GM18508 (cell line): ENCODE measurements at regions not wholly inside any gene's neighbourhood (a gene's known extent, or its start where the extent isn't known, plus 50 kb on each side); places are given as distances from the start of the nearest gene placed in this dataset.
"Not testable (repeated sequence)": the region's sequence is repeated elsewhere in the genome, so short reads cannot be mapped to it uniquely, and the experiment has no call there.

Source experiments
- ATAC-seq: cut with Tn5 transposase; IDR thresholded peaks from one replicate; pipeline ENCODE4 v1.9.1; 2021; ENCODE audit warnings: moderate number of reproducible peaks; ENCODE audit not compliant: insufficient read depth, unreplicated experiment

GRCh38 chr4:148898139-148898538 is 455.9 kb upstream of the NR3C2 start:
- ATAC-seq = not testable (repeated sequence)

- no peak for ATAC-seq
These were observed 450.9 kb upstream of the NR3C2 start for GRCh38 chr4:148893095-148893494.

DNA sequence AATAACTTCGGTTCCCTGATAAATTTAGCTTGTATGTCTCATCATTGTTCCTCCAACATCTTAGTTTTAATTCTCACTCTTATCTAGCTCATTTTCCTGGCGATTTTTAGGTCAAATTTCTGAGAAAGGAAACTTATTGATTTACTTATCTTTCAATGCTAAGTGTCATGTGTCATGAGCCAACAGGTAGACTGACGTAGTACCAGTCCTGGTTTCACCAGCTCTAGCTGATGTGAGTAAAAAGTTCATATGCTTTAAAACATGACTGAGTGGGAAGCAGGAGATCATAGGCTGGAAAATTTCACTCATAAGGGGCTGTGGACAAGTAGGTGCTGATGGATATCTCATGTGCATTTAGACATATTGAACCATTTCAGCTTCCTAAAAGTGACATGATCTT is 441.7 kb upstream of the NR3C2 start:
- no peak for ATAC-seq

GRCh38 chr4:148883435-148883834 is 441.2 kb upstream of the NR3C2 start:
- no peak for ATAC-seq

DNA sequence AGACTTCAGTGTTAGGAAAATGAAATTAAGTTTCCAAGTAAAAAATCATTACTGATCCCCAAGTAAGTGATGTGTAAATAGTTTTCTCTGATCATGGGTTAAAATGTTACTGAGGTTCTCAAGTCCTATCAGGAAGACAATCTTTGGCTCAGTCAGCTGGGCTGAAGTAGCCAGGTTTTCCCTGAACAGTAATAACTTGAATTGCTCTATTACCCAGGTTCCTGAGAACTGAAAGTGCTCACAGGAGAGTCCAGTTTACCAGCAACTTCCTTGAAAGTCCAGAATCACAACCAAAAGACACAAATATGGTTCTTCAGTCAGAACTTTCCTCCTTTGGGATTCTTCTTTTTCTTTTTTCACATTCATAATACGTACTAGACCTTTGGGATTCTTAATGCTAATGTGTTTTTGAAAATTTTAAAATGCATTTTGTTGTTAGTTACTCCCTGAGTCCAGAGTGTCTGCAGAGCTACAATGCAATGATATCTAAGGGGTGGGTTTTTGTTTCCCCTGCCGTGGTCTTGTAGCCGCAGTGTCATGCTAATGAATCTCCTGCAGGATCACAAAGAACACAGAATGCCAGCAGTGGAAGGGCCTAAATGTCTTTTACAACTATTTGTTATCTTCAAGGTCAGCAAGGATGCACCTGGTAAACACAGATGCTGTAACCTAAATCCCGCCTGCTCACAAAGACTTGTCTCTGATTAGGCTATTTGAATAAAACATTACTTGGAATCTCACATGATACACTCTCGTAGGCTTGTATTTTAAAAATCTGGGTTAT is 439.8 kb upstream of the NR3C2 start:
- ATAC-seq = no peak

- ATAC-seq = no peak
These were observed 432.1 kb upstream of the NR3C2 start for GRCh38 chr4:148874331-148874730.

DNA sequence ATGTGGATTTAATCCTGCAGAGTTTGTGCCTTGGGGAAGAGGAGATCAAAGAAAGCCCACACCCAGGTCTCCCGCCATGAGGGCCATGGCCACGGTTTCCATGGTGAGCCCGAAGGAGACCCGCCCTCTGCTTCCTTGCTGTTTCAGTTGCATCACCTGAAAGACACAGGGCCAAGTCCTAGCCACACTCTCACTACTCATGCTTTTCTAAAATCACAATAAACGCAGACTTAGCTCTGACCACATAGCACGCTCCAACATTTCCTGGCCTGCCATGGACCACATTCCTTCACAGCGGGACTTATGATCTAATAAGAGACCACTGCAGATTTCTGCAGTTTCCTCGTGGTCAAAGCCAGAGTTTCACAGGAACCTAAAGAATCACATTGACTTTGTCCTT is 426.0 kb upstream of the NR3C2 start:
- ATAC-seq = no peak

DNA sequence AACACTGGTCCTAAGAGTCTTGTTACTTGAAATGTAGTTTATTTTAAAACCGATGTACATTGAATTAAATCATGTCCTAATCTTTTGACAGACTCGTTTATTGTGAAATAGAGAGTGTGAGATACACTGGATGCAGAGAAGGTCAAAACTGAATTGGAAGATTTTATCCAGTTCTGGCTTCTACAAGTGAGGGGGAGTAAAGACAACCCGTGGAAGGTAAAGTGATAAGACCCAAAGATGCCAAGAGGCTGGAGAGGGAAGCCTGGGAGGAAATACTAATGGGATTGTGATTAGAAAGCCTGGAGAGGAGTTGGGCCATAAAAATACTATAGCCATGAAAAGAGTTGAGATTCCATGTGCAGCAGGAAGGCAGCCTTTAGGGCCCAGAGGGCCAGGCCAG is 424.5 kb upstream of the NR3C2 start:
- no peak for ATAC-seq

- no peak for ATAC-seq
These were observed 415.8 kb upstream of the NR3C2 start for GRCh38 chr4:148857973-148858534.

GRCh38 chr4:148857239-148857972 is 415.2 kb upstream of the NR3C2 start:
- no peak for ATAC-seq

DNA sequence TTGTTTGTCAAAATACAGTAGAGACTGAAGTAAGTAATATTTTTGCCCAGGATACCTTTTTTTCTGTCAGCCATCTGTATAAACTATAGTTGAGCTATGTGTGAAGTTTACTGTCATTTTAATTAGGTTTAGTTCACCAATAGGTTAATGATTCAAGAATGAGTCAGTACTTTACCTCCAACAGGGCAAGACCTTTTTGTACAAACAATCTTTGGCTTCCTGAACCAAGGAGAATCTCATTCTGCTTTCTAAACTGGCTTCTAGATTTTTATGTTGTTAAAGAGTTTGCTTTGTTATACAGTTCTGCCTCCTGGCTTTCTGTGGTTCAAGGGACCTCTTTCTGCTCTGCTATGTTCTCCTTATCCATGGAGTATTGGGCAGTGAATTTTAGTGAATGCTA is 412.0 kb upstream of the NR3C2 start:
- no peak for ATAC-seq

- no peak for ATAC-seq
These were observed 410.0 kb upstream of the NR3C2 start for GRCh38 chr4:148852092-148852699.

DNA sequence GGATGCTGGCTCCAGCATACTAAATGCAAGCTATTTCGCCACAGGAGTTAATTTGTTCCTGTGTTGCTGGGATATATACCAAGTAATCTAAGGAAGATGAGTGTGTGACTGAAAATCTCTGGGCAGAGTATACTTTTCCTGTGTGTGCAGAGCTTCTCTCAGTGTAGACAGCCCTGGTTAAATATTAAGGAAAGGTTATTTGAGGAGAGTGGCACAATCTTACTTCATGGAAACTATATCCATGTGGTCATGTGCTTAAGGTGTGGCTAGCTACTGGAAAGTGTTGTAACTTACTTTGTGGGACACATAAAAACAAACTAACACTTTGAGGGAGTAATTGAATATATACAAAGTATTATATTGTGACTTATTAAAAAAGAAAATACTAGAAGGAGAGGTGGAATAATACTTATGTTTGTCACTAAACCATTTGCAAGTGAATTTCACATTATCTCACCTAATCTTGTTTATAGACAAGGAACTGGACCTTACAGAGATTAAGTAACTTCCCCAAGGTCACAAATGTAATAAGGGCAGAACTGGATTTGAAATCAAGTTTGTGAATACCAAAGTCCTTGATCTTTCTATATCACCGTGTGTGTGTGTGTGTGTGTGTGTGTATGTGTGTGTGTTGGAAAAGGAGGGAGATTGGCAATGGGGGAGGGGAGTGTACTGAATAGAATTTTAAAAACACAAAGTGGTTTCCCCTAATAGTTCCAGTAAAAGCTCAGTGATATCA is 408.2 kb upstream of the NR3C2 start:
- ATAC-seq = no peak

DNA sequence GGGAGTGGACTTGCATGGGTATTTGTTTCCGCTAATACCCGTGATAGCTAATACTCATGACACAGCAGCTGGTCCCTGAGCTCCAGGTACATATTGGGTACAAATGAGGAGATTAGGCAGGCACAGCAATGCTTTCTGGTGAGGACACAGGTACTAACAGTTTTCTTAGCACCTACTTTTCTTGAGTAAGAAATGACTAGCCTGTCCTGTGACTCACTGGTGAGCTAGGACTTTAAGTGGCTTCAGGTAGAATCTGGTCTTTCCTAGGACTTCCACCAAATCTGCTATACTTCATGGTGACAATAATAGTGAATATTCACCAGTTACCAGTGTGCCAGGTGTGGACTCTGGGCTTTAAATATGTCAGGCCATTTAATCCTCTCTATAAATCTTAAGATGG is 407.4 kb upstream of the NR3C2 start:
- no peak for ATAC-seq

- no peak for ATAC-seq
These were observed 405.5 kb upstream of the NR3C2 start for GRCh38 chr4:148847544-148848255.

- no peak for ATAC-seq
These were observed 403.4 kb upstream of the NR3C2 start for GRCh38 chr4:148845609-148846008.

DNA sequence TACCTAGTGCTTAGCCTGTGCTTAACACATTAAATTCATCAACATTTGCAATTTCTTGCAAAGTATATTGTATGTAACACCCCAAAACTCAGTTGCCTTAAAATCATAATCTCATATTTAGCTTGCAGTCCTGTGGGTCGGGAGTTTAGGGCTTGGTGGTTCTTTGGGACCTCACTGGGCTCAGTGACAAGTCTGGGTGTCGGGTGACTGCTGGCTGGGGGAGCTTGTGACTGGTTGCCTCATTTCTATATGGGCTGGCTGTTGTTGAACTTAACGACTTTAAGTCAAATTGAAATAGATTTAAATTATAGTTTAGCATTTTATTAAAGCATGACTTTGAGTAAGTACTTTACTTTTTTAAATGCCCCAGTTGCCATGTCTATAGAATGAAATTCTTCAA is 401.4 kb upstream of the NR3C2 start:
- ATAC-seq = no peak

- ATAC-seq = no peak
These were observed 400.6 kb upstream of the NR3C2 start for GRCh38 chr4:148842843-148843242.

- ATAC-seq = not testable (repeated sequence)
These were observed 395.4 kb upstream of the NR3C2 start for GRCh38 chr4:148837571-148837970.
